Vagina (tissue), 2 donors: ENCODE measurements at regions not wholly inside any gene's neighbourhood (a gene's known extent, or its start where the extent isn't known, plus 50 kb on each side); places are given as distances from the start of the nearest gene placed in this dataset.

Experiments
- DNase-seq, 2 donors: peaks; one replicate each; pipeline ENCODE4 v3.0.0-alpha.2; 2017; ENCODE audit errors: extremely low spot score in 2 of 2
- H3K27ac ChIP-seq: fragments of 200-600 bp; sonication (generic); one replicate; pipeline ENCODE4 v1.5.1; 2019
- H3K27me3 ChIP-seq: fragments of 200-600 bp; sonication (generic); one replicate; pipeline ENCODE4 v1.5.1; 2019
- H3K36me3 ChIP-seq, 2 donors: fragments of 200-600 bp; sonication (generic); one replicate each; pipeline ENCODE4 v1.5.1; 2017 to 2019
- H3K4me1 ChIP-seq: fragments of 200-600 bp; sonication (generic); one replicate; pipeline ENCODE4 v1.5.1; 2019
- H3K4me3 ChIP-seq, 2 donors: fragments of 200-600 bp; sonication (generic); 1 replicate in 1 of 2; 2 replicates in 1 of 2; pipeline ENCODE4 v1.5.1; 2016 to 2019
- H3K9me3 ChIP-seq: fragments of 200-600 bp; sonication (generic); one replicate; pipeline ENCODE4 v1.5.1; 2019
- POLR2A ChIP-seq, 2 donors: fragments of 450-650 bp; IDR thresholded peaks; one replicate each; pipeline ENCODE4 v1.6.1; 2017; ENCODE audit warnings: antibody characterized with exemption in 2 of 2, mild to moderate bottlenecking in 2 of 2, moderate library complexity in 2 of 2
- POLR2AphosphoS5 ChIP-seq, 2 donors: sonication (generic); formaldehyde crosslinking; IDR thresholded peaks; one replicate each; pipeline ENCODE4 v1.9.0; 2017; ENCODE audit warnings: antibody characterized with exemption in 2 of 2, mild to moderate bottlenecking in 2 of 2, low read depth in 1 of 2; ENCODE audit not compliant: insufficient read depth in 1 of 2
- intact Hi-C: fragments of 100-400 bp; cut with DNase I; formaldehyde crosslinking; loops from one replicate; pipeline ENCODE4 v1.15.1; 2023
- TF ChIP-seq, protein P1 (sequence below), 3 experiments: fragments of 450-650 bp in 2 of 3; fragments of 200-600 bp in 1 of 3; sonication (generic) in 1 of 3; IDR thresholded peaks; one replicate each; pipeline ENCODE4 v1.5.1; 2017 to 2019; ENCODE audit warnings: antibody characterized with exemption in 3 of 3, mild to moderate bottlenecking in 2 of 3, moderate library complexity in 2 of 3

DNA sequence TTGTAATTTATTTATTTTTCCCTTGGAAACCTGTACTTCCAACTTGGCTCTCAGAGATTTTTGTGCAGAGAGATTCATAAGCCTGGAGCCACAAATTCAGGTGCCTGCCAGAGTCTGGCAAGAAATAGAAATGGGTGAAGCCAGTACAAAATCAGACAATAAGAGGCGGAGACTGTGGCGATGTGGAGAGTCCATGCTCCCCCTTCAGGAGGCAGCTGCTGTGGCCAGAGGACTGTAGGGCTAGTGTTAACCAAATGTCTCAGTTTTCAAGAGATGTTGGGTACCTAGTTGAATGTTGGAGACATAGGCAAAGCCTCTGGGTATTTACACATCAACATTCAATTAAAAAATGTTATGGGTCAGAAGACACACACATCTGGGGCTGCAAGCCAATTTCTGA, 208.6 kb downstream of the PSAT1 start:
- H3K4me3 ChIP-seq, result no peak overlapping the region
- no peaks in the 10 kb centered on the region for H3K4me1 ChIP-seq
- TF ChIP-seq, protein P1, sequence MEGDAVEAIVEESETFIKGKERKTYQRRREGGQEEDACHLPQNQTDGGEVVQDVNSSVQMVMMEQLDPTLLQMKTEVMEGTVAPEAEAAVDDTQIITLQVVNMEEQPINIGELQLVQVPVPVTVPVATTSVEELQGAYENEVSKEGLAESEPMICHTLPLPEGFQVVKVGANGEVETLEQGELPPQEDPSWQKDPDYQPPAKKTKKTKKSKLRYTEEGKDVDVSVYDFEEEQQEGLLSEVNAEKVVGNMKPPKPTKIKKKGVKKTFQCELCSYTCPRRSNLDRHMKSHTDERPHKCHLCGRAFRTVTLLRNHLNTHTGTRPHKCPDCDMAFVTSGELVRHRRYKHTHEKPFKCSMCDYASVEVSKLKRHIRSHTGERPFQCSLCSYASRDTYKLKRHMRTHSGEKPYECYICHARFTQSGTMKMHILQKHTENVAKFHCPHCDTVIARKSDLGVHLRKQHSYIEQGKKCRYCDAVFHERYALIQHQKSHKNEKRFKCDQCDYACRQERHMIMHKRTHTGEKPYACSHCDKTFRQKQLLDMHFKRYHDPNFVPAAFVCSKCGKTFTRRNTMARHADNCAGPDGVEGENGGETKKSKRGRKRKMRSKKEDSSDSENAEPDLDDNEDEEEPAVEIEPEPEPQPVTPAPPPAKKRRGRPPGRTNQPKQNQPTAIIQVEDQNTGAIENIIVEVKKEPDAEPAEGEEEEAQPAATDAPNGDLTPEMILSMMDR (IDR thresholded peaks at IDR 0.05), result no peak
- TF ChIP-seq POLR2AphosphoS5 (IDR thresholded peaks at IDR 0.05; ENCODE audit: insufficient read depth in 1 of 2, low read depth in 1 of 2) (no peak), POLR2A (IDR thresholded peaks at IDR 0.05) (no peak)
- H3K27ac ChIP-seq, result no peak overlapping the region
- intact Hi-C loops, result no loop called here
- no peaks in the 10 kb centered on the region for H3K27me3 ChIP-seq
- DNase-seq, result no peak
- H3K36me3 ChIP-seq, result no peaks in the 10 kb centered on the region
- no peaks in the 10 kb centered on the region for H3K9me3 ChIP-seq

DNA sequence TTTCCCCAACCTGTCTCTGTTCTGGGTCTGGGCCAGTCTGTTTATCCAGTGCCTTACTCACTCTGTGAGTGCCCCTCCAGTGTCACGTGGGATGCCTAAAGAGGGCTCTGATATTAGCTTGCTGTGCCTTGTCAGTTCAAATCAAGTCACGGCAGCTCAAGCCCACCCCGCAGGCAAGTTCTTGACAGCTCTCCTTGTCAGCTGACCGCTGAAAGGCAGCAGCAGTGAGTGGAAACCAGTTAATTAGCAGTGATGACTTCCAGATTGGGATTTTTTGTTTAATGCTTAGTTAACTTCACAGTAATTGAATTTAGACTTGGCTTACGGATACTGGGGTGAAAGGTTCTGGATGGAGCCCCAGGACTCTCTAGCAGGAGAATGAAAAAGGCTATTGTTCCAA, 210.1 kb downstream of the PSAT1 start:
- no peaks in the 10 kb centered on the region for H3K9me3 ChIP-seq
- intact Hi-C loops, result no loop called here
- no peak for TF ChIP-seq POLR2A (IDR thresholded peaks at IDR 0.05)
- TF ChIP-seq, protein P1 (IDR thresholded peaks at IDR 0.05), result no peak
- DNase-seq, result no peak
- no peak overlapping the region for H3K27ac ChIP-seq
- H3K36me3 ChIP-seq, result no peaks in the 10 kb centered on the region
- no peaks in the 10 kb centered on the region for H3K4me1 ChIP-seq
- H3K4me3 ChIP-seq, result no peak overlapping the region
- no peaks in the 10 kb centered on the region for H3K27me3 ChIP-seq

DNA sequence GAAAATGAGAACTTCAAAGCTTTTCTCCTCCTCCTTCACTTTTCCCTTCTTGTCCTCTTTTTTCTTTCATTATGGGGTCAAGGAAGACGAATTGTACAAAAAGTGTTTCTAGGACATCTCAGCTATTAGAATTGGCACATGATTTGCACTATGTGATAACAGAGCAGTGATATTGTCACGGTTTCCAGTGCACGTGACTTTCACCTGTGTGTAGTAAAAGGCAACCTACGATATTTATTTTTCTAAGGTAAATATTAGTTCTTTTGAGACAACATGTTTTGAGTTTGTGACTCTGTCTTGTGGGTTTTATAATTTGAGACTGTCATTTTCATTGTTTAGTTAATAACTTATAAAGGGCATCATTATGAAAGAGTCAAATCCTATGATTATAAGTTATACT, 213.1 kb downstream of the PSAT1 start:
- no peak for TF ChIP-seq POLR2AphosphoS5 (IDR thresholded peaks at IDR 0.05; ENCODE audit: insufficient read depth in 1 of 2, low read depth in 1 of 2)
- TF ChIP-seq, protein P1 (IDR thresholded peaks at IDR 0.05), result no peak
- no peak for TF ChIP-seq POLR2A (IDR thresholded peaks at IDR 0.05)
- intact Hi-C loops, result no loop called here

DNA sequence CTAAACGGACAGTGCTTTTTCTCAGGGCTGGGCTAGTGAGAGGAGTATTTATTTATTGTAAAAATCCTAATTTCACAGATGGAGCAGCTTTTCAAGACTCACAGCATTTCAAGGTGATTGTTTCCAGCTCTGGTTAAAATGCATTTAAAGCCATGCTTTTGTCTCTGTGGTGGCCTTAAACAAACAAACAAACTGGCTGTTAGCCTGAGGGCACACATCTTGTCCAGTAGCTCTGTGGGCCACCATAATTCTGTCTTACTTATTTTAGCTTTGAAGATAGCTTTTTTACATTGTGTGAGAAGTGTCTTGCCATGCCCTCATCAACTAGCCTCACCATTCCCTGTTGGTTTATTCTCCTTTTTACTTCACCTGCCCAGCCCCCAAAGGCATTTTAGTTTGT, 218.2 kb downstream of the PSAT1 start:
- intact Hi-C loops, result no loop called here
- H3K4me3 ChIP-seq, result no peak overlapping the region
- H3K4me1 ChIP-seq, result no peaks in the 10 kb centered on the region
- no peaks in the 10 kb centered on the region for H3K36me3 ChIP-seq
- H3K9me3 ChIP-seq, result peaks cover 5% of the 10 kb centered on the region
- no peak for DNase-seq
- H3K27ac ChIP-seq, result no peak overlapping the region
- no peaks in the 10 kb centered on the region for H3K27me3 ChIP-seq
- no peak for TF ChIP-seq POLR2AphosphoS5 (IDR thresholded peaks at IDR 0.05; ENCODE audit: insufficient read depth in 1 of 2, low read depth in 1 of 2)
- TF ChIP-seq, protein P1 (IDR thresholded peaks at IDR 0.05), result no peak
- no peak for TF ChIP-seq POLR2A (IDR thresholded peaks at IDR 0.05)

More for the DNA sequence above, 213.1 kb downstream of the PSAT1 start:
- DNase-seq, result no peak
- no peak overlapping the region for H3K4me3 ChIP-seq
- no peaks in the 10 kb centered on the region for H3K4me1 ChIP-seq
- H3K27ac ChIP-seq, result no peak overlapping the region
- H3K27me3 ChIP-seq, result no peaks in the 10 kb centered on the region
- no peaks in the 10 kb centered on the region for H3K36me3 ChIP-seq
- H3K9me3 ChIP-seq, result no peaks in the 10 kb centered on the region

DNA sequence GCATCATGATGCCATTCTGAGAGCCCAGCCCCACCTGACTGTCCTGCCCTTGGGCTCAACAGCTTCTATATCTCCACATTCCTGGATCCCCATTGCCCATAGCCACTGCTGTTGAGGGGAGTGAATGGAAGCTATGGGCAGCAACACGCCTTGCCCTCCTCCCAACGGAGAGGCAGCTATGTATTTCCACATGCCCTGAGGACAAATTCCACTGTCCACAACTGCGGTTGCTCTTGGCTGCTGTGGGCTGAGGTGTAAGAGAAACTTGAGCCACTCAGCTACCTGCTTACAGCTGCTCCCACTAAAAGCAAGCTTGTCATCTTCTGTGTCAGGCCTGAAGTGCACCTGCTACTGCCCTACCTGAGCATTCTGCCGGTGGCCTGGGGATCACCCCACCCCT, 222.9 kb downstream of the PSAT1 start:
- H3K36me3 ChIP-seq, result no peaks in the 10 kb centered on the region
- no peaks in the 10 kb centered on the region for H3K4me1 ChIP-seq
- H3K27me3 ChIP-seq, result no peaks in the 10 kb centered on the region
- H3K4me3 ChIP-seq, result no peak overlapping the region
- H3K9me3 ChIP-seq, result peaks cover 8% of the 10 kb centered on the region
- no peak overlapping the region for H3K27ac ChIP-seq
- TF ChIP-seq POLR2A (IDR thresholded peaks at IDR 0.05) (no peak), POLR2AphosphoS5 (IDR thresholded peaks at IDR 0.05; ENCODE audit: insufficient read depth in 1 of 2, low read depth in 1 of 2) (no peak)
- TF ChIP-seq, protein P1 (IDR thresholded peaks at IDR 0.05), result no peak
- intact Hi-C loops, result no loop called here
- no peak for DNase-seq
